Upper lobe of left lung (tissue), 6 donors: ENCODE measurements at regions not wholly inside any gene's neighbourhood (a gene's known extent, or its start where the extent isn't known, plus 50 kb on each side); places are given as distances from the start of the nearest gene placed in this dataset.

Experiments
- ATAC-seq, 2 donors: fragments of 200-7000 bp; cut with Tn5 transposase; one replicate each; pipeline ENCODE4 v1.9.1; 2022; ENCODE audit warnings: mild to moderate bottlenecking in 2 of 2, moderate library complexity in 2 of 2; ENCODE audit not compliant: low FRiP score in 2 of 2
- DNase-seq, 2 donors: peaks; one replicate each; pipeline ENCODE4 v3.0.0-alpha.2; 2019 to 2020
- H3K27ac ChIP-seq, 4 donors: fragments of 200-600 bp; sonication (generic); one replicate each; pipeline ENCODE4 v1.5.1; 2016 to 2019
- H3K27me3 ChIP-seq, 4 donors: fragments of 200-600 bp; sonication (generic); one replicate each; pipeline ENCODE4 v1.5.1; 2017 to 2019
- H3K36me3 ChIP-seq, 4 donors: fragments of 200-600 bp; sonication (generic); one replicate each; pipeline ENCODE4 v1.5.1; 2016 to 2019
- H3K4me1 ChIP-seq, 4 donors: fragments of 200-600 bp; sonication (generic); one replicate each; pipeline ENCODE4 v1.5.1; 2018 to 2019
- H3K4me3 ChIP-seq, 4 donors: fragments of 200-600 bp; sonication (generic); one replicate each; pipeline ENCODE4 v1.5.1; 2017 to 2019; ENCODE audit warnings: mild to moderate bottlenecking in 2 of 4, moderate library complexity in 1 of 4
- H3K9me3 ChIP-seq, 4 donors: fragments of 200-600 bp; sonication (generic); one replicate each; pipeline ENCODE4 v1.5.1; 2018 to 2019
- CTCF ChIP-seq, 6 experiments: fragments of 450-650 bp in 4 of 6; fragments of 200-600 bp in 2 of 6; sonication (generic) in 2 of 6; IDR thresholded peaks; one replicate each; pipeline ENCODE4 v1.5.1; 2016 to 2019; ENCODE audit warnings: antibody characterized with exemption in 6 of 6
- EP300 ChIP-seq, 4 donors: sonication (generic); formaldehyde crosslinking; IDR thresholded peaks; one replicate each; pipeline ENCODE4 v1.5.1; 2017; ENCODE audit warnings: antibody characterized with exemption in 4 of 4, control low read depth in 2 of 4
- POLR2A ChIP-seq, 4 donors: fragments of 450-650 bp; IDR thresholded peaks; one replicate each; pipeline ENCODE4 v1.5.1; 2016 to 2017; ENCODE audit warnings: antibody characterized with exemption in 4 of 4, mild to moderate bottlenecking in 2 of 4
- POLR2AphosphoS5 ChIP-seq, 2 donors: sonication (generic); formaldehyde crosslinking; IDR thresholded peaks; one replicate each; pipeline ENCODE4 v1.5.1; 2017; ENCODE audit warnings: antibody characterized with exemption in 2 of 2
- WGBS, 2 donors: methylation state at CpG; one replicate each; pipeline ENCODE4 v1.1.5; 2017 to 2018; 5-methylcytosine and 5-hydroxymethylcytosine counted together
- donor health status: DM: no; HTN: no; CAD: no; lungs with moderate emphysema.
- donor health status: DM: no; HTN: yes; CAD: no; lungs with severe emphysema.

- no peaks in the 10 kb centered on the region for H3K4me1 ChIP-seq
- H3K36me3 ChIP-seq = no peaks in the 10 kb centered on the region
- 88 to 93% methylated on average over 2 of the region's 2 CpGs for WGBS, 2 donors
- H3K27me3 ChIP-seq = no peaks in the 10 kb centered on the region
- no peak overlapping the region for H3K4me3 ChIP-seq
- TF ChIP-seq EP300 (IDR thresholded peaks at IDR 0.05) (no peak), POLR2AphosphoS5 (IDR thresholded peaks at IDR 0.05) (no peak), POLR2A (IDR thresholded peaks at IDR 0.05) (no peak), CTCF (IDR thresholded peaks at IDR 0.05) (no peak)
- no peak overlapping the region for H3K27ac ChIP-seq
- no peaks in the 10 kb centered on the region for H3K9me3 ChIP-seq
- no peak for ATAC-seq
- no peak for DNase-seq
Observed at GRCh38 chr5:98470747-98471146, 302.7 kb upstream of the RGMB start.

DNA sequence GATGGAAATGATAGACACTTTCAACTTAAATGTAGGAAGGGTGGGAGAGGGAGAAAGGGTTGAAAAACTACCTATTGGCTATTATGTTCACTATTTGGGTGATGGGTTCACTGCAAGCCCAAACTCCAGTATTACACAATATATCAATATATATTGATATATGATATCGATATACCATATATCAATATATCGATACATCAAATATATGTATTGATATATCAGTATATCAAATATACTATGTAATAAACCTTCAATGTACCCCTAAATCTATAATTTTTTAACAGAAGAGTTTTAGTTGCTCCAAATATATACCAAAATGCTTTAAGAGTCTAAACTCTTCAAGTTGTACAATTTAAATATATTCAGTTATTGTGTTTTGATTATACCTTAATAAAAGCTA is 302.0 kb upstream of the RGMB start:
- Histone ChIP-seq H3K27ac (no peak overlapping the region), H3K4me1 (no peaks in the 10 kb centered on the region), H3K27me3 (no peaks in the 10 kb centered on the region), H3K9me3 (no peaks in the 10 kb centered on the region), H3K36me3 (no peaks in the 10 kb centered on the region), H3K4me3 (no peak overlapping the region)
- 94 to 97% methylated on average over 2 of the region's 2 CpGs for WGBS, 2 donors
- ATAC-seq (no peak), DNase-seq (no peak)
- no peak for TF ChIP-seq CTCF (IDR thresholded peaks at IDR 0.05)
- TF ChIP-seq POLR2AphosphoS5 (IDR thresholded peaks at IDR 0.05) = no peak
- no peak for TF ChIP-seq POLR2A (IDR thresholded peaks at IDR 0.05)
- no peak for TF ChIP-seq EP300 (IDR thresholded peaks at IDR 0.05)

DNA sequence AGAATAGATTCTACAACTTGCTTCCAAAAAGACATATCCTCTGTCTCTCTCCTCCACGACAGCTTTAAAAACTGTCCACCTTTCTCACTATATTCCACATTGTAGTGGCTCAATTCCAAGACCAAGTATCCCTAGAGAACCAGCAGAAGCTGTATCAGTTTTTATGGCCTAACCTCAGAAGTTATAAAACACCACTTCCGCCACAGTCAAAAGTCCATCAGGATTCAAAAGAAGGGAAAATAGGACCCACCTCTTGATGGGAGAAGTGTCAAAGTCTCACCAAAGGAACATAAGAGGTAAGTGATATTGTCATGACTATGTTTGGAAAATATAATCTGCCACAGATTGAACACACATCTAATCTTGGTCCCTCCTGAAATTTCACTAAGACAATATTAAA is 299.2 kb upstream of the RGMB start:
- no peak for ATAC-seq
- Histone ChIP-seq H3K27me3 (no peaks in the 10 kb centered on the region), H3K27ac (no peak overlapping the region), H3K36me3 (no peaks in the 10 kb centered on the region), H3K9me3 (no peaks in the 10 kb centered on the region), H3K4me3 (no peak overlapping the region), H3K4me1 (no peaks in the 10 kb centered on the region)
- WGBS, 2 donors = 91 to 96% methylated on average over 2 of the region's 2 CpGs
- no peak for DNase-seq
- TF ChIP-seq POLR2A (IDR thresholded peaks at IDR 0.05) (no peak), EP300 (IDR thresholded peaks at IDR 0.05) (no peak), CTCF (IDR thresholded peaks at IDR 0.05) (no peak), POLR2AphosphoS5 (IDR thresholded peaks at IDR 0.05) (no peak)

- H3K4me1 ChIP-seq = no peaks in the 10 kb centered on the region
- TF ChIP-seq POLR2AphosphoS5 (IDR thresholded peaks at IDR 0.05) = no peak
- no peak for TF ChIP-seq EP300 (IDR thresholded peaks at IDR 0.05)
- TF ChIP-seq CTCF (IDR thresholded peaks at IDR 0.05) = no peak
- TF ChIP-seq POLR2A (IDR thresholded peaks at IDR 0.05) = no peak
- H3K27me3 ChIP-seq = no peaks in the 10 kb centered on the region
- no peak overlapping the region for H3K4me3 ChIP-seq
- H3K36me3 ChIP-seq = no peaks in the 10 kb centered on the region
- 81 to 82% methylated on average over 3 of the region's 3 CpGs for WGBS, 2 donors
- no peak for ATAC-seq
- no peak overlapping the region for H3K27ac ChIP-seq
- DNase-seq = no peak
- no peaks in the 10 kb centered on the region for H3K9me3 ChIP-seq
Observed at GRCh38 chr5:98474782-98475181, 298.7 kb upstream of the RGMB start.
